WTC11 (cell line): ENCODE measurements at regions not wholly inside any gene's neighbourhood (a gene's known extent, or its start where the extent isn't known, plus 50 kb on each side); places are given as distances from the start of the nearest gene placed in this dataset.

ENCODE experiments used
- ATAC-seq: fragments of 200-7000 bp; cut with Tn5 transposase; 2 replicates; pipeline ENCODE4 v1.10.0; 2021; ENCODE audit warnings: mild to moderate bottlenecking, moderate library complexity
- CTCF ChIA-PET: fragments of 300-600 bp; sonication (Branson Sonifier 250); formaldehyde crosslinking; loops from one replicate; lab custom pipeline; 2021; ENCODE audit warnings: antibody characterized with exemption; lab: Charles Lee
- POLR2A ChIA-PET: fragments of 350-600 bp; sonication (Branson Sonifier 250); formaldehyde crosslinking; loops from one replicate; lab custom pipeline; 2021; ENCODE audit warnings: antibody characterized with exemption; lab: Charles Lee
- DNase-seq: peaks from one replicate; pipeline ENCODE4 v3.0.0; 2021; ENCODE audit warnings: low spot score
- H3K27ac Mint-ChIP-seq: 2 replicates; pipeline ENCODE4 v1.8.0; 2021; ENCODE audit warnings: mixed read lengths
- H3K27me3 Mint-ChIP-seq: 2 replicates; pipeline ENCODE4 v1.8.0; 2021; ENCODE audit warnings: low read depth, mild to moderate bottlenecking, moderate library complexity, mixed read lengths
- H3K36me3 Mint-ChIP-seq: 2 replicates; pipeline ENCODE4 v1.8.0; 2021; ENCODE audit warnings: mixed read lengths
- H3K4me1 Mint-ChIP-seq: 2 replicates; pipeline ENCODE4 v1.8.0; 2022; ENCODE audit warnings: mixed read lengths
- H3K4me3 Mint-ChIP-seq: 2 replicates; pipeline ENCODE4 v1.8.0; 2021; ENCODE audit warnings: mild to moderate bottlenecking, moderate library complexity, mixed read lengths
- H3K9me3 Mint-ChIP-seq: 2 replicates; pipeline ENCODE4 v1.8.0; 2021; ENCODE audit warnings: mixed read lengths
- ARID4B ChIP-seq: sonication (generic); formaldehyde crosslinking; IDR thresholded peaks from 2 replicates; pipeline ENCODE4 v1.8.0; 2023; ENCODE audit warnings: missing genetic modification reagents, mild to moderate bottlenecking, borderline replicate concordance
- CBFB ChIP-seq: sonication (generic); formaldehyde crosslinking; IDR thresholded peaks from 2 replicates; pipeline ENCODE4 v1.8.1; 2022; ENCODE audit warnings: mild to moderate bottlenecking, low read depth, missing genetic modification reagents
- CTCF ChIP-seq: fragments of 200-600 bp; IDR thresholded peaks from 2 replicates; pipeline ENCODE4 v1.8.0; 2022; ENCODE audit warnings: antibody characterized with exemption
- ELF4 ChIP-seq: sonication (generic); formaldehyde crosslinking; IDR thresholded peaks from 2 replicates; pipeline ENCODE4 v1.8.1; 2022; ENCODE audit warnings: low read depth, mild to moderate bottlenecking, moderate library complexity, missing genetic modification reagents
- FOXP4 ChIP-seq: sonication (generic); formaldehyde crosslinking; IDR thresholded peaks from 2 replicates; pipeline ENCODE4 v1.8.0; 2022; ENCODE audit warnings: mild to moderate bottlenecking, missing genetic modification reagents
- JAZF1 ChIP-seq: fragments of 250-450 bp; sonication (Bioruptor Pico); IDR thresholded peaks from 2 replicates; pipeline ENCODE4 v1.9.0; 2021; ENCODE audit warnings: moderate library complexity, mild to moderate bottlenecking, inconsistent platforms
- MYBL2 ChIP-seq: sonication (generic); formaldehyde crosslinking; IDR thresholded peaks from 2 replicates; pipeline ENCODE4 v1.8.1; 2023; ENCODE audit warnings: mild to moderate bottlenecking, moderate library complexity, missing genetic modification reagents
- NFATC4 ChIP-seq: fragments of 250-450 bp; sonication (Bioruptor Pico); IDR thresholded peaks from 2 replicates; pipeline ENCODE4 v1.9.0; 2021; ENCODE audit warnings: mild to moderate bottlenecking
- NR2C2 ChIP-seq: sonication (generic); formaldehyde crosslinking; IDR thresholded peaks from 2 replicates; pipeline ENCODE4 v1.8.0; 2022; ENCODE audit warnings: mild to moderate bottlenecking, missing genetic modification reagents
- PRDM15 ChIP-seq: sonication (generic); formaldehyde crosslinking; IDR thresholded peaks from 2 replicates; pipeline ENCODE4 v1.8.0; 2022; ENCODE audit warnings: missing genetic modification reagents
- SP1 ChIP-seq: sonication (generic); formaldehyde crosslinking; conservative IDR thresholded peaks from 2 replicates; pipeline ENCODE4 v1.8.1; 2022; ENCODE audit warnings: missing genetic modification reagents
- TCF7 ChIP-seq: sonication (generic); formaldehyde crosslinking; IDR thresholded peaks from 2 replicates; pipeline ENCODE4 v1.8.0; 2022; ENCODE audit warnings: mild to moderate bottlenecking, low read depth, missing genetic modification reagents, moderate library complexity
- USF1 ChIP-seq: sonication (generic); formaldehyde crosslinking; IDR thresholded peaks from 2 replicates; pipeline ENCODE4 v1.8.0; 2022; ENCODE audit warnings: mild to moderate bottlenecking, missing genetic modification reagents
- ZBTB43 ChIP-seq: sonication (generic); formaldehyde crosslinking; IDR thresholded peaks from 2 replicates; pipeline ENCODE4 v1.8.1; 2023; ENCODE audit warnings: mild to moderate bottlenecking, missing genetic modification reagents
- ZNF263 ChIP-seq: sonication (generic); formaldehyde crosslinking; IDR thresholded peaks from 2 replicates; pipeline ENCODE4 v1.8.1; 2022; ENCODE audit warnings: low read depth, mild to moderate bottlenecking, moderate library complexity, missing genetic modification reagents
- ZNF281 ChIP-seq: sonication (generic); formaldehyde crosslinking; IDR thresholded peaks from 2 replicates; pipeline ENCODE4 v1.8.0; 2023; ENCODE audit warnings: mild to moderate bottlenecking, missing genetic modification reagents

GRCh38 chr7:67429735-67430134 lies 433.1 kb downstream of the TYW1 start (continued):
- no peak for TF ChIP-seq FOXP4 (CRISPR knock-in tag)
- TF ChIP-seq PRDM15 = no peak
- no peak for TF ChIP-seq ELF4 (CRISPR knock-in tag)
- no peak for TF ChIP-seq CTCF
- no peak for TF ChIP-seq TCF7 (CRISPR knock-in tag)
- no peak for TF ChIP-seq ZNF263 (CRISPR knock-in tag)
- TF ChIP-seq USF1 (CRISPR knock-in tag) = no peak
- no peak for TF ChIP-seq MYBL2 (CRISPR knock-in tag)
- no peak for TF ChIP-seq JAZF1
- TF ChIP-seq CBFB = no peak

GRCh38 chr7:67432536-67433234 lies 436.1 kb downstream of the TYW1 start:
- peaks cover 48% of the 10 kb centered on the region for H3K9me3 Mint-ChIP-seq
- TF ChIP-seq ARID4B (CRISPR knock-in tag) = no peak
- no peak for TF ChIP-seq ZBTB43 (CRISPR knock-in tag)
- no peak for TF ChIP-seq ZNF281 (CRISPR knock-in tag)
- TF ChIP-seq SP1 (CRISPR knock-in tag) = no peak
- no peak for TF ChIP-seq NR2C2 (CRISPR knock-in tag)
- no peak for TF ChIP-seq FOXP4 (CRISPR knock-in tag)
- no peak for TF ChIP-seq TCF7 (CRISPR knock-in tag)
- no peak for TF ChIP-seq NFATC4 (CRISPR knock-in tag)

More at GRCh38 chr7:67432536-67433234, 436.1 kb downstream of the TYW1 start:
- H3K27me3 Mint-ChIP-seq = peaks cover 5% of the 10 kb centered on the region
- DNase-seq = no peak
- H3K4me1 Mint-ChIP-seq = no peaks in the 10 kb centered on the region
- ChIA-PET POLR2A (no interaction called here), CTCF (interaction anchor here (0.7 kb wide), 1 partner anchor 9 kb away, joined by 3 read pairs; no protein-coding TSS in a partner anchor)
- peaks cover 12% of the 10 kb centered on the region for H3K36me3 Mint-ChIP-seq
- ATAC-seq = no peak
- H3K4me3 Mint-ChIP-seq = no peak overlapping the region
- no peak overlapping the region for H3K27ac Mint-ChIP-seq
